IPS DF 6.9 (cell line): ENCODE measurements at regions not wholly inside any gene's neighbourhood (a gene's known extent, or its start where the extent isn't known, plus 50 kb on each side); places are given as distances from the start of the nearest gene placed in this dataset.

Experiments
- DNase-seq: peaks from one replicate; pipeline ENCODE4 v3.0.0-alpha.2; 2013; ENCODE audit warnings: low read depth, low spot score
- H3K27ac ChIP-seq: one replicate; pipeline ENCODE4 v1.5.1; 2013; ENCODE audit warnings: low read length, control low read depth
- H3K27me3 ChIP-seq: 2 replicates; pipeline ENCODE4 v1.6.1; 2013; ENCODE audit warnings: mild to moderate bottlenecking, low read length; ENCODE audit not compliant: control insufficient read depth, insufficient read depth
- H3K36me3 ChIP-seq: 2 replicates; pipeline ENCODE4 v1.6.1; 2013; ENCODE audit warnings: low read length; ENCODE audit not compliant: control insufficient read depth, insufficient read depth
- H3K4me1 ChIP-seq: 2 replicates; pipeline ENCODE4 v1.6.1; 2013; ENCODE audit warnings: low read length; ENCODE audit not compliant: control insufficient read depth, insufficient read depth
- H3K4me3 ChIP-seq: 2 replicates; pipeline ENCODE4 v1.5.1; 2013; ENCODE audit warnings: mild to moderate bottlenecking, low read length
- H3K9me3 ChIP-seq: 2 replicates; pipeline ENCODE4 v1.6.1; 2013; ENCODE audit warnings: low read length, inconsistent platforms; ENCODE audit not compliant: control insufficient read depth, insufficient read depth
- WGBS: extraction: QIAGEN DNeasy Blood & Tissue Kit; methylation state at CpG from one replicate; pipeline ENCODE4 v1.1.7; 2013; ENCODE audit warnings: mixed read lengths, missing lambda C conversion rate; ENCODE audit not compliant: insufficient read length, insufficient coverage; 5-methylcytosine and 5-hydroxymethylcytosine counted together

DNA sequence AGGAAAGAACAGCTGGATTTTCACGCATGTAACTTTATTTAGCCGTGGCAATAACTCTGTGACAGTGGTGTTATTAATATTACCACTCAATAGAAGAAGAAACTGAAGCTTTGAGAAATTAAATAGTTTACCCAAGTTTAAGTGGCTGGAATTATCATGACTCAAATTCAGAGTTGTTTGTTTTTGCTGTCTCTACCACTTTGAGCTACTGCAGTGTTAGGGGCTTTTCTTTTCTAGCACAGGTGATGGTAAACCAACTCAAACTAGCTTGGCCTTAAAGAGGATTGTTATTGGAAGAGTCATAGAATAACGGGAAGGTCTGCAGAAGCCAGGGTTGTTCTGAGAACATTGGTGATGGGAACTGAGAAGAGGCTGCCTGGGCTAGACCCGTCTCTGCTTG, 66.0 kb upstream of the PREP start:
- DNase-seq: no peak

DNA sequence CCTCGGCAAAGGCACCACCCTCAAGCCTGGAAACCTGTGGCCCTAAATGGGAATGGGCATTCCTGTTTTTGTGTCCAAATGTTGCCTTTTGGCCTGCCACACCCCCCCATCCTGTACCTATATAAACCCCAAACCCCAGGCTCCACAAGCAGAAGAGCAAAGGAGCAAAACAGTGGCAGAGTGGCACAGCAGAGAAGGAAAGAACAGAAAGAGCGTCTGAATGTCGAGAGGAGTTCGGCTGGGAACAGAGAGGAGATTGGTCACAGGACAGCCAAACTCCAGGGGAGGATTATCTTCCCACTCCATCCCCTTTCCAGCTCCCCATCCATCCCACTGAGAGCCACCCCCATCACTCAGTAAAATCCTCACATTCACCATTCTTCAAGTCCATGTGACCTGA, 58.0 kb upstream of the PREP start:
- H3K27ac ChIP-seq: no peak overlapping the region
- no peaks in the 10 kb centered on the region for H3K4me1 ChIP-seq
- H3K9me3 ChIP-seq: no peaks in the 10 kb centered on the region
- H3K36me3 ChIP-seq: no peaks in the 10 kb centered on the region
- no peaks in the 10 kb centered on the region for H3K27me3 ChIP-seq
- H3K4me3 ChIP-seq: no peak overlapping the region
- no CpG with 5 or more reads among the region's 4 CpGs for WGBS
- DNase-seq: no peak

More for the DNA sequence above, 66.0 kb upstream of the PREP start:
- WGBS: no CpG with 5 or more reads among the region's 4 CpGs
- Histone ChIP-seq H3K27me3 (no peaks in the 10 kb centered on the region), H3K9me3 (no peaks in the 10 kb centered on the region), H3K4me3 (no peak overlapping the region), H3K27ac (no peak overlapping the region), H3K36me3 (no peaks in the 10 kb centered on the region), H3K4me1 (no peaks in the 10 kb centered on the region; the same call in 1 of the 2 replicates)

DNA sequence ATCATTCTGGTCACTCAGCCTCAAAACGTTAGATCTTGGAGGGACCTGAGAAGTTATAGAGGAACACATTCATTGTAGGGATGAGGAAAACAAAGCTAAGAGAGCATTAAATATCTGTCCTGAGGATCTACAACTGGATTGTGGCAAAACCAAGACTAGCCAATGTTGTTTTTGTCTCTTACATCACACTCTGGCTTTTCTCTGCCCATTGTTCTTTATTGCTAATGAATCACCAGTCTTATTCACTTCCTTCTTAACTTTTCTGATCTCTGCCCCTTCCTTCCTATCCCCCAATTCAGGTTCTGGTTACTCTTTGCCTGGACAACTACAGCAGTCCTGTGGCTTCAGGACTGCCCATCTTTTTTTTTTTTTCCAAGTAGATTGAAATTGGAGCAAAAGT, 57.0 kb upstream of the PREP start:
- no CpG with 5 or more reads among the region's 1 CpG for WGBS
- Histone ChIP-seq H3K4me3 (no peak overlapping the region), H3K4me1 (no peaks in the 10 kb centered on the region), H3K36me3 (no peaks in the 10 kb centered on the region), H3K27me3 (no peaks in the 10 kb centered on the region), H3K9me3 (no peaks in the 10 kb centered on the region), H3K27ac (no peak overlapping the region)
- DNase-seq: no peak

DNA sequence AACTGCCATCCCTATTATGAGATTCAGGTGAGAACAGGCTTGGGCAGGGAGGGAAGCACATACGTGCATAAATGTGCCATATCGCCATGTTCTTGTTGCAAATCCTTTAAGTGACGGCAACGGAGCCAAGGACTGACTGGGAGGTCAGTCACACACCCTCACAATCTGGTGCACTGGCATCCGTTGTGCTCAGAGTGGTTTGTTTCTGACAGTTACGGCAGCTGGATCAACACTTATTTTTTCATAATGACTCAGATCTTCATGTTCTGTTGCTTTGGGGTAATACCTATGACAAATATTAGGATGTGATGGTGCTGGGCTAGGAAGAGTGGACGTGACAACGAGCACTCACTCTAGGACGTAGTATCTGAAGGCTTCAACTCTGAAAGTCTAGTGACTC, 56.2 kb upstream of the PREP start:
- no CpG with 5 or more reads among the region's 9 CpGs for WGBS
- DNase-seq: no peak
- Histone ChIP-seq H3K27ac (no peak overlapping the region), H3K4me3 (no peak overlapping the region), H3K36me3 (no peaks in the 10 kb centered on the region), H3K27me3 (no peaks in the 10 kb centered on the region), H3K4me1 (no peaks in the 10 kb centered on the region), H3K9me3 (no peaks in the 10 kb centered on the region)

DNA sequence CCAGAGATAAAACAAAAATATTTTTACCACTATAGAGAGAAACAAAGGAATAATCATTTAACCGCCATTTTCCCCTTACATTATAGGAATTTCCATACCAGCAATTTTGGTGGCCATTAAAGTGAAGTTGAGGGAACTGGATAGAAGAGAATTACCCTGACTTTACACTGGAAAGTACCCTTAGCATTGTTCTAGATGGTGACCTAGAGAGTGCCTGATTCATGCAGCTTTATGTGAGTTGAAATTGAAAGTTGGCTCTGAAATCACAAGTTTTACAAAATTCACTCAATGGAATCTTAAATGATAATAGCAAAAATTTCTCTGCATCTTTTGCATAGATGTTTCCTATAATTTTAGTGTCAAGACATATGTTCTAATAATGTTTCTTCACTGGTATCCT, 55.7 kb upstream of the PREP start:
- Histone ChIP-seq H3K9me3 (no peaks in the 10 kb centered on the region), H3K27me3 (no peaks in the 10 kb centered on the region), H3K4me1 (no peaks in the 10 kb centered on the region), H3K36me3 (no peaks in the 10 kb centered on the region), H3K27ac (no peak overlapping the region), H3K4me3 (no peak overlapping the region)
- DNase-seq: no peak
- no CpG with 5 or more reads among the region's 1 CpG for WGBS

DNA sequence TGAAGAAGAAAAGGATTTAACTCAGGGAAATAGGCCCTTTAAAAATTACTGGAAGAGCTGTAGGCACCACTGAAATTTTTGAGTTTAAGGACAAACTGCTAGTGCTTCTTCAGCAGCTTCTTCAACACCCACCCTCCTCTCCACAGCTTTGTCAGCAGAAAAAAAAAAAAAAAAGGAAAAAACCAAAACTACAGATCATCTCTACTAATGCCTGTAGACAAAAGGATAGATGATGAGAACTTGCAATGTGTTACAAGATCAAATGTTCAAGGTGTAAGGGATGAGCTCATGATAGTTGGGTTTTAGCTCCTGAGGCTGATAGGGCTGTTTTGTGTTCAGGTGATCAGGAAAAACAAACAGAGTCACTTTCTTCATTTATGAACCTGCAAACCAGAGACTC, 55.2 kb upstream of the PREP start:
- Histone ChIP-seq H3K4me3 (no peak overlapping the region), H3K27me3 (no peaks in the 10 kb centered on the region), H3K27ac (no peak overlapping the region), H3K9me3 (no peaks in the 10 kb centered on the region), H3K4me1 (no peaks in the 10 kb centered on the region), H3K36me3 (no peaks in the 10 kb centered on the region)
- DNase-seq: no peak

DNA sequence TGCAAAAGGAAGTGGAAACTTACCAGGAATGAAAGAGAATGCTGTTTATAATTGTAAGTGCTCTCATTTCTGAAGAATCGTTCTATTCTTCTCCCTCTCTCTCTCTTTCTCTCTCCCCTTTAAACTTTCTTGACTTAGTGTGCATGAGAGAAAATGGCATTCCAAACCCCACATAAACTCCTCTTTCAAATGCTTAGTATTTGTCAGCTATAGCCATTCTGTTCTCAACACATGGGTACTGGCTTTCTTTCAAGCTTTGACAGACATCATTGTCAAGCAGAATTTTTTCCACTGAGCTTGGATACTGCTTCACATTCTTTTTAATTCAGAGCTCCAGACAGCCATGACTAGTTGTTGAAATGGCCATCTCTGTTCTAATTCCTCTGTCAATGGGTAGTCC, 51.1 kb upstream of the PREP start:
- no peaks in the 10 kb centered on the region for H3K36me3 ChIP-seq
- no peaks in the 10 kb centered on the region for H3K4me1 ChIP-seq
- no peaks in the 10 kb centered on the region for H3K27me3 ChIP-seq
- no peak overlapping the region for H3K4me3 ChIP-seq
- H3K27ac ChIP-seq: no peak overlapping the region
- H3K9me3 ChIP-seq: no peaks in the 10 kb centered on the region
- no peak for DNase-seq
- no CpG with 5 or more reads among the region's 1 CpG for WGBS

DNA sequence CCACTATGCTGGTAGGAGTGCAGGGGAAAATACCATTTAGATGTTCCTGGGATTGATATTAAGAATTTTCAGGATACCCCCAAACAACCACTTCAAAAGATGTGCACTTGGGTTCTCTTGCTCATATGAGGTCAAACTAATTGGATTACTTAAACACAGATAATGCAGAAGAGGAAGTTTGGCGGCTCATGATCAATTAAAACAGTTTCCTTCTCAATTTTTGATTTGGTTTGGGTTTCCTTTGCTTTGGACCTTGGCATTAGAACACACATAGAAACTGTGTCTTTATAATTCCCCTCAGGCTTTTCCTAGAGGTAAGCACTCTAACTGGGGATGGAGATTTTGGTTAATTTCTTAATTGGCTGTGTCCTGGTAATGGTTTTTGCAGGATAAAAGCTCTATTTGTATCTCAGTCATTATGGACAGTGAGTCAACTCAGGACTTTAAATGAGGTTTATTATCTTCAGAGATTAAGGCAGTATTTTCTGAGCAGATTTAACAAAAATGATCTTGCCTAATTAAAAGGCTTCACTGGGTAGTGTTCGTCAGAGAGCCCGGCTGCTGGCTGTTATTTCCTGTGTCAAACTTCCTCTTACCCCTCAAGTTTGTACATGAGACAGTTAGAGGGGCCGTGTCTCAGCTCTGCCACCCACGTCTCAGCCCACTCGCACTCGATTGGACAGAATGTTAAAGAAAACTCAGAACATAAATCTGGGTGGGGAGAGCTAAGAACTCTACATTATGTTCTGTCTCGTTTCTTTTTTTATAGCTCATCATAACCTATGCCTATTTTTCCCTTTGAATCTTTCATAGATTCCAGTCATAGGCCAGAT, 50.3 kb upstream of the PREP start:
- Histone ChIP-seq H3K4me3 (no peak overlapping the region), H3K27ac (no peak overlapping the region), H3K9me3 (no peaks in the 10 kb centered on the region), H3K4me1 (no peaks in the 10 kb centered on the region), H3K36me3 (no peaks in the 10 kb centered on the region), H3K27me3 (no peaks in the 10 kb centered on the region)
- no CpG with 5 or more reads among the region's 8 CpGs for WGBS
- DNase-seq: no peak
